OCI-LY3 (cell line): ENCODE measurements at regions not wholly inside any gene's neighbourhood (a gene's known extent, or its start where the extent isn't known, plus 50 kb on each side); places are given as distances from the start of the nearest gene placed in this dataset.
"Not testable (repeated sequence)": the region's sequence is repeated elsewhere in the genome, so short reads cannot be mapped to it uniquely, and the experiment has no call there.

Experiments
- EZH2phosphoT487 ChIP-seq: fragments of 200-600 bp; shearing (Covaris generic); IDR thresholded peaks from 2 replicates; pipeline ENCODE4 v1.6.1; 2018; ENCODE audit warnings: antibody characterized with exemption, mixed run types, low read depth
- TF ChIP-seq, protein P1 (sequence below): fragments of 200-600, 300-600 bp; sonication (generic); IDR thresholded peaks from 2 replicates; pipeline ENCODE4 v1.5.1; 2014; ENCODE audit warnings: antibody characterized with exemption, low read length, low read depth

DNA sequence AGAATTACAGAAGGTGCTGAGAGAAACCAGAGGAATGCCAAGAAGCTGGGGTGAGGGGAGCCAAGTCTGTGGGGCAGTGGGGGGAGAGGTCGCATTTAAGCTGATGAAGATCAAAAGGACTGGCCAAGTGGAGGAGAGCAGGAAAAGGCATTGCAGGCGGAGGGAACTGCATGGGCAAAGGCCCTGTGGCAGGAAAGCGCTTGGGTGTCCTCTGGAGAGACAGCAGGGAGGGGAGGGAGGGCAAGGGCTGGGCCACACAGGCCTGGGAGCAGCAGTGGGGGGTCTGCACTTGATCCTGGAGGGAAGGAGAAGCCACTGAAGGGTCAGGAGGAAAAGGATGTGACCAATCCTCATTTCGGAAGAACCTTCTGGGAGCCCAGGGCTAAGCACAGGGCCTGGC is 65.0 kb downstream of the MATN1 start:
- not testable (repeated sequence) for TF ChIP-seq EZH2phosphoT487
- TF ChIP-seq, protein P1, sequence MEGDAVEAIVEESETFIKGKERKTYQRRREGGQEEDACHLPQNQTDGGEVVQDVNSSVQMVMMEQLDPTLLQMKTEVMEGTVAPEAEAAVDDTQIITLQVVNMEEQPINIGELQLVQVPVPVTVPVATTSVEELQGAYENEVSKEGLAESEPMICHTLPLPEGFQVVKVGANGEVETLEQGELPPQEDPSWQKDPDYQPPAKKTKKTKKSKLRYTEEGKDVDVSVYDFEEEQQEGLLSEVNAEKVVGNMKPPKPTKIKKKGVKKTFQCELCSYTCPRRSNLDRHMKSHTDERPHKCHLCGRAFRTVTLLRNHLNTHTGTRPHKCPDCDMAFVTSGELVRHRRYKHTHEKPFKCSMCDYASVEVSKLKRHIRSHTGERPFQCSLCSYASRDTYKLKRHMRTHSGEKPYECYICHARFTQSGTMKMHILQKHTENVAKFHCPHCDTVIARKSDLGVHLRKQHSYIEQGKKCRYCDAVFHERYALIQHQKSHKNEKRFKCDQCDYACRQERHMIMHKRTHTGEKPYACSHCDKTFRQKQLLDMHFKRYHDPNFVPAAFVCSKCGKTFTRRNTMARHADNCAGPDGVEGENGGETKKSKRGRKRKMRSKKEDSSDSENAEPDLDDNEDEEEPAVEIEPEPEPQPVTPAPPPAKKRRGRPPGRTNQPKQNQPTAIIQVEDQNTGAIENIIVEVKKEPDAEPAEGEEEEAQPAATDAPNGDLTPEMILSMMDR = not testable (repeated sequence)
